H9 (cell line): ENCODE measurements at regions not wholly inside any gene's neighbourhood (a gene's known extent, or its start where the extent isn't known, plus 50 kb on each side); places are given as distances from the start of the nearest gene placed in this dataset.

ENCODE experiments used
- DNase-seq: peaks from one replicate; pipeline ENCODE4 v3.0.0-alpha.2; 2017
- H2AFZ ChIP-seq: one replicate; pipeline ENCODE4 v1.6.1; 2013; ENCODE audit warnings: mild to moderate bottlenecking, low read length, control low read depth, moderate library complexity
- H2AK5ac ChIP-seq: 2 replicates; pipeline ENCODE4 v1.6.1; 2013; ENCODE audit warnings: low read length, control low read depth, mixed read lengths; ENCODE audit not compliant: insufficient read length
- H2BK120ac ChIP-seq: one replicate; pipeline ENCODE4 v1.6.1; 2013; ENCODE audit warnings: low read depth, mild to moderate bottlenecking, low read length, control low read depth, inconsistent platforms; ENCODE audit not compliant: poor library complexity, severe bottlenecking
- H2BK12ac ChIP-seq: 2 replicates; pipeline ENCODE4 v1.6.1; 2013; ENCODE audit warnings: low read length, control low read depth, mixed read lengths, low read depth; ENCODE audit not compliant: insufficient read length
- H2BK15ac ChIP-seq: 2 replicates; pipeline ENCODE4 v1.6.1; 2013; ENCODE audit warnings: low read depth, low read length, control low read depth
- H2BK20ac ChIP-seq: one replicate; pipeline ENCODE4 v1.6.1; 2013; ENCODE audit warnings: low read depth, mild to moderate bottlenecking, low read length, control low read depth, inconsistent platforms; ENCODE audit not compliant: poor library complexity, severe bottlenecking
- H2BK5ac ChIP-seq: 2 replicates; pipeline ENCODE4 v1.6.1; 2013; ENCODE audit warnings: low read length, control low read depth, mixed read lengths; ENCODE audit not compliant: insufficient read length
- H3K14ac ChIP-seq: 2 replicates; pipeline ENCODE4 v1.6.1; 2013; ENCODE audit warnings: low read length, control low read depth; ENCODE audit not compliant: insufficient read depth
- H3K18ac ChIP-seq: 2 replicates; pipeline ENCODE4 v1.6.1; 2013; ENCODE audit warnings: low read depth, mild to moderate bottlenecking, mixed read lengths, low read length, control low read depth; ENCODE audit not compliant: insufficient read length
- H3K23ac ChIP-seq: 2 replicates; pipeline ENCODE4 v1.6.1; 2013; ENCODE audit warnings: low read length, control low read depth, mixed read lengths, low read depth; ENCODE audit not compliant: insufficient read length
- H3K23me2 ChIP-seq: 2 replicates; pipeline ENCODE4 v1.6.1; 2013; ENCODE audit warnings: low read depth, mild to moderate bottlenecking, mixed read lengths, low read length, control low read depth; ENCODE audit not compliant: insufficient read length, poor library complexity, severe bottlenecking
- H3K27ac ChIP-seq: 2 replicates; pipeline ENCODE4 v1.5.1; 2013; ENCODE audit warnings: low read length, control low read depth, mixed read lengths, low read depth; ENCODE audit not compliant: insufficient read length
- H3K27me3 ChIP-seq: 2 replicates; pipeline ENCODE4 v1.6.1; 2013; ENCODE audit warnings: low read length, control low read depth, inconsistent platforms; ENCODE audit not compliant: insufficient read depth
- H3K4ac ChIP-seq: 2 replicates; pipeline ENCODE4 v1.6.1; 2013; ENCODE audit warnings: low read depth, mild to moderate bottlenecking, control low read depth, inconsistent platforms, low read length, moderate library complexity
- H3K4me1 ChIP-seq: 2 replicates; pipeline ENCODE4 v1.6.1; 2013; ENCODE audit warnings: low read length, control low read depth, inconsistent platforms; ENCODE audit not compliant: insufficient read depth
- H3K4me2 ChIP-seq: 2 replicates; pipeline ENCODE4 v1.6.1; 2013; ENCODE audit warnings: low read length, control low read depth, mixed read lengths; ENCODE audit not compliant: insufficient read length, insufficient read depth
- H3K56ac ChIP-seq: 2 replicates; pipeline ENCODE4 v1.6.1; 2013; ENCODE audit warnings: low read depth, mild to moderate bottlenecking, mixed read lengths, low read length, control low read depth; ENCODE audit not compliant: insufficient read length
- H3K79me1 ChIP-seq: 2 replicates; pipeline ENCODE4 v1.6.1; 2013; ENCODE audit warnings: low read depth, mild to moderate bottlenecking, moderate library complexity, low read length, control low read depth, inconsistent platforms; ENCODE audit not compliant: insufficient read depth, poor library complexity, severe bottlenecking
- H3K79me2 ChIP-seq: 2 replicates; pipeline ENCODE4 v1.6.1; 2013; ENCODE audit warnings: low read length, control low read depth, inconsistent platforms; ENCODE audit not compliant: insufficient read depth
- H3K9ac ChIP-seq: 2 replicates; pipeline ENCODE4 v1.6.1; 2013; ENCODE audit warnings: low read length, control low read depth, mixed read lengths; ENCODE audit not compliant: insufficient read length; ENCODE audit errors: extremely low read depth
- H3K9me3 ChIP-seq: one replicate; pipeline ENCODE4 v1.6.1; 2013; ENCODE audit warnings: low read depth, low read length, inconsistent platforms; ENCODE audit not compliant: control insufficient read depth
- H3T11ph ChIP-seq: one replicate; pipeline ENCODE4 v1.6.1; 2013; ENCODE audit warnings: mild to moderate bottlenecking, low read length, control low read depth, inconsistent platforms
- H4K20me1 ChIP-seq: one replicate; pipeline ENCODE4 v1.6.1; 2013; ENCODE audit not compliant: control insufficient read depth, insufficient read length, insufficient read depth
- H4K5ac ChIP-seq: 2 replicates; pipeline ENCODE4 v1.6.1; 2013; ENCODE audit warnings: low read depth, mild to moderate bottlenecking, mixed read lengths, low read length, control low read depth; ENCODE audit not compliant: insufficient read length
- H4K8ac ChIP-seq: replicated peaks from 2 replicates; pipeline ENCODE4 v1.6.1; 2013; ENCODE audit warnings: low read length, control low read depth, mixed read lengths, low read depth; ENCODE audit not compliant: insufficient read length
- H4K91ac ChIP-seq: 2 replicates; pipeline ENCODE4 v1.6.1; 2013; ENCODE audit warnings: low read depth, mild to moderate bottlenecking, moderate library complexity, mixed read lengths, low read length, control low read depth; ENCODE audit not compliant: insufficient read length
- H3K27ac Mint-ChIP-seq, 3 experiments: 2 replicates in 2 of 3; 3 replicates in 1 of 3; pipeline ENCODE4 v1.8.0; 2020 to 2021; ENCODE audit warnings: mixed read lengths in 3 of 3, mild to moderate bottlenecking in 1 of 3, moderate library complexity in 1 of 3
- H3K27me3 Mint-ChIP-seq: 2 replicates; pipeline ENCODE4 v1.8.0; 2021; ENCODE audit warnings: low read depth, mild to moderate bottlenecking, moderate library complexity, mixed read lengths
- H3K36me3 Mint-ChIP-seq, 3 experiments: 2 replicates in 2 of 3; 3 replicates in 1 of 3; pipeline ENCODE4 v1.8.0; 2020 to 2021; ENCODE audit warnings: low read depth in 3 of 3, mixed read lengths in 3 of 3; ENCODE audit not compliant: insufficient read depth in 1 of 3
- H3K4me1 Mint-ChIP-seq, 2 experiments: 2 replicates each; pipeline ENCODE4 v1.8.0; 2020; ENCODE audit warnings: mixed read lengths in 2 of 2
- H3K4me3 Mint-ChIP-seq, 2 experiments: 2 replicates in 1 of 2; 3 replicates in 1 of 2; pipeline ENCODE4 v1.8.0; 2020 to 2021; ENCODE audit warnings: mild to moderate bottlenecking in 2 of 2, mixed read lengths in 2 of 2, moderate library complexity in 1 of 2
- H3K9me3 Mint-ChIP-seq, 2 experiments: 2 replicates in 1 of 2; 3 replicates in 1 of 2; pipeline ENCODE4 v1.8.0; 2020; ENCODE audit warnings: mild to moderate bottlenecking in 2 of 2, mixed read lengths in 2 of 2, moderate library complexity in 1 of 2
- WGBS: extraction: QIAGEN DNeasy Blood & Tissue Kit; methylation state at CpG from one replicate; pipeline ENCODE4 v1.1.7; 2013; ENCODE audit warnings: missing lambda C conversion rate, low lambda C conversion rate, mixed read lengths; ENCODE audit not compliant: insufficient read length; ENCODE audit errors: extremely low coverage; 5-methylcytosine and 5-hydroxymethylcytosine counted together
- TF ChIP-seq, protein P1 (sequence below): fragments of 200-600 bp; sonication (generic); conservative IDR thresholded peaks from 3 replicates; pipeline ENCODE4 v1.8.0; 2021; ENCODE audit warnings: antibody characterized with exemption, mild to moderate bottlenecking

- Histone ChIP-seq H3K27ac (no peak overlapping the region), H3K27me3 (no peaks in the 10 kb centered on the region), H3K18ac (no peak overlapping the region), H3K23ac (no peak overlapping the region), H2BK15ac (no peak overlapping the region), H3K4me1 (no peaks in the 10 kb centered on the region), H4K5ac (no peak overlapping the region), H3K56ac (no peak overlapping the region), H2AK5ac (no peak overlapping the region), H4K91ac (no peak overlapping the region), H3K79me1 (no peaks in the 10 kb centered on the region), H3K23me2 (no peaks in the 10 kb centered on the region), H2BK5ac (no peak overlapping the region), H4K8ac (no peak overlapping the region), H2BK20ac (no peak overlapping the region), H3T11ph (no peak overlapping the region), H3K79me2 (no peaks in the 10 kb centered on the region), H3K9ac (no peak overlapping the region), H2AFZ (no peak overlapping the region), H3K9me3 (no peaks in the 10 kb centered on the region), H3K4me2 (no peak overlapping the region), H2BK120ac (no peak overlapping the region), H2BK12ac (no peak overlapping the region), H3K4ac (no peak overlapping the region), H3K14ac (no peak overlapping the region), H4K20me1 (no peaks in the 10 kb centered on the region)
- WGBS, result no CpG with 5 or more reads among the region's 3 CpGs
- Mint-ChIP-seq H3K36me3 (no peaks in the 10 kb centered on the region), H3K9me3 (0 out of 5 replicates have a peak, but pooled peaks cover 0 to 2% of the 10 kb centered on the region in 2 experiments), H3K27ac (no peak overlapping the region), H3K27me3 (peaks cover 3% of the 10 kb centered on the region), H3K4me3 (no peak overlapping the region), H3K4me1 (no peaks in the 10 kb centered on the region)
- DNase-seq, result no peak
- TF ChIP-seq, protein P1, sequence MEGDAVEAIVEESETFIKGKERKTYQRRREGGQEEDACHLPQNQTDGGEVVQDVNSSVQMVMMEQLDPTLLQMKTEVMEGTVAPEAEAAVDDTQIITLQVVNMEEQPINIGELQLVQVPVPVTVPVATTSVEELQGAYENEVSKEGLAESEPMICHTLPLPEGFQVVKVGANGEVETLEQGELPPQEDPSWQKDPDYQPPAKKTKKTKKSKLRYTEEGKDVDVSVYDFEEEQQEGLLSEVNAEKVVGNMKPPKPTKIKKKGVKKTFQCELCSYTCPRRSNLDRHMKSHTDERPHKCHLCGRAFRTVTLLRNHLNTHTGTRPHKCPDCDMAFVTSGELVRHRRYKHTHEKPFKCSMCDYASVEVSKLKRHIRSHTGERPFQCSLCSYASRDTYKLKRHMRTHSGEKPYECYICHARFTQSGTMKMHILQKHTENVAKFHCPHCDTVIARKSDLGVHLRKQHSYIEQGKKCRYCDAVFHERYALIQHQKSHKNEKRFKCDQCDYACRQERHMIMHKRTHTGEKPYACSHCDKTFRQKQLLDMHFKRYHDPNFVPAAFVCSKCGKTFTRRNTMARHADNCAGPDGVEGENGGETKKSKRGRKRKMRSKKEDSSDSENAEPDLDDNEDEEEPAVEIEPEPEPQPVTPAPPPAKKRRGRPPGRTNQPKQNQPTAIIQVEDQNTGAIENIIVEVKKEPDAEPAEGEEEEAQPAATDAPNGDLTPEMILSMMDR, result no peak
Observed at GRCh38 chr16:7957151-7957550, 624.5 kb downstream of the RBFOX1 start.
